GF-D8 (cell line): ENCODE measurements at regions not wholly inside any gene's neighbourhood (a gene's known extent, or its start where the extent isn't known, plus 50 kb on each side); places are given as distances from the start of the nearest gene placed in this dataset.

Experiments
- DNase-seq: peaks from one replicate; lab custom pipeline; 2025; lab: John Stamatoyannopoulos, UW

DNA sequence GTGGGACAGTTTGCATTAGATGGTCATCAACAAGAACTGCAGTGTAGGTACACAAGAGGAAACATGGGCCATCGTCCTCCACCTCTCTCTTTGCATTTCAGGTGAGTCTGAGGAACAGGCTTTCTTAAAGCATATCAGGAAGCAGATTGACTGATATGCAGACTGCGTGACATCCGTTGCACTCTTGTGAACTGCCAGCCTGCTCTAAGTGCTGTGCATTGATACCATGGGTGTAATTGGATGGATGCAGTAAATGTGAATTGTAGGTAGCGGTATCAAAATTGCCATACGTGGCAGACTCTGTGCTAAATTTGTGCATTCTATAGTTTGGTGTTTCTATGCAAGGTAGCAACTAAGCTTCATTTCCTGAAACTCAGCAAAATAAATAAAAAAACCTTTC lies 1008.3 kb downstream of the EFNB2 start:
- DNase-seq = no peak

DNA sequence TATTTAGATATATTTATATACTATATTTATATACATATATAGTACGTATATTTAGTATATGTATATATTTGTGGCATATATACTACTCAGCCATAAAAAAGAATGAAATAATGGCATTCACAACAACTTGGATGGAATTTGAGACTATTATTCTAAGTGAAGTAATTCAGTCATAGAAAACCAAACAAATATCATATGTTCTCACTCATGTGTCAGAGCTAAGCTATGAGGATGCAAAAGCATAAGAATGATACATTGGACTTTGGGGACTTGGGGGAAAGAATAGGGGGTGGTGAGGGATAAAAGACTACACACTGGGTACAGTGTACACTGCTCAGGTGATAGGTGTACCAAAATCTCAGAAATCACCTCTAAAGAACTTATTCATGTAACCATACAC lies 1015.7 kb downstream of the EFNB2 start:
- no peak for DNase-seq

DNA sequence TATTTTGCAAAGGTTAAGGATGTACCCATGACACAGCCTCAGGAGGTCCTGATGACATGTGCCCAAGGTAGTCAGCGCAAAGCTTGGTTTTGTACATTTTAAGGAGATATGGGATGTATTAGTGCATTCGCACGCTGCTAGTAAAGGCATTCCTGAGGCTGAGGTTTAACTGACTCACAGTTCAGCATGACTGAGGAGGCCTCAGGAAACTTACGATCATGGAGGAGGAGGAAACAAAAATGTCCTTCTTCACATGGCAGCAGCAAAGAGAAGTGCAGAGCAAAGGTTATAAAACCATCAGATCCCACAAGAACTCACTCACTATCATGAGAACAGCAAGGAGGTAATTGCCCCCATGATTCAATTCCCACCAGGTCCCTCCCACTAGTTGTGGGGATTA lies 1017.4 kb downstream of the EFNB2 start:
- DNase-seq = no peak

DNA sequence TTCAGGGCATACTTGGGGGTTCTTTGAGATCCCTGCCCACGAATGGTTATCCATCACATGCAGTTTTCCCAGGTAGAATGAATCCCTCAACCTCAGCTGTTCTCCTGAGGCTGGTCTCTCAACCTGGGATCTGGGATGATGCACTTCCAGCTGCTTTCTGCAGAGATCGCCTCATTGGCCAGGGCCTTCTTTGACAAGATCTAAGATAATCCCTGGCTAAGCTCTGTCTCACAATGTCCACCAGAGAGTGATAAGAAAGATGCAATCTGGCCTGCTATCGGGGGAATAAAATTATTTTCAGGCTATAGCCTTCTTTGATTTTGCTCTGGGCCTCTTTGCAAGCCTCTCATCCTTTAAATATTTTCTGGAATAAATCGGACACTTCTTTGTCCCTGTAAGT lies 1021.1 kb downstream of the EFNB2 start:
- DNase-seq = no peak

DNA sequence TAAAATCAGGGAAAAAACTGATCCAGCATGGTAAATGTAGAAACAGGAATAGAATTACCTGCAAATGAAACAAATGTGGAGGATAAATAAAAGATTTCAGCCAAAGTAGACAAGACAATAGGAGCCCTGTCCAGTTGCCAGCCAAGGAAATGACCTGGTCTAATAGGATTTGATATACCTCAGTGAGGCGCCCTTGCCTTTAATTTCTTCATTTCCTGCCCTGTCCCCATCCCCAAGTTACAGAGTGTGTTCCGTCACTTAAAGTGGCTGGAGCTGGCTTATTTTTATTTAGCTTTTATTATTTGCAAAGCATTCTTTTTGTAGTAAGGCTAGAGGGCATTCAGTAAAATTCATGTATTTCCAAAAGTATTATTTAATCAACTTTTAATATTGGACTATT lies 1022.0 kb downstream of the EFNB2 start:
- no peak for DNase-seq

DNA sequence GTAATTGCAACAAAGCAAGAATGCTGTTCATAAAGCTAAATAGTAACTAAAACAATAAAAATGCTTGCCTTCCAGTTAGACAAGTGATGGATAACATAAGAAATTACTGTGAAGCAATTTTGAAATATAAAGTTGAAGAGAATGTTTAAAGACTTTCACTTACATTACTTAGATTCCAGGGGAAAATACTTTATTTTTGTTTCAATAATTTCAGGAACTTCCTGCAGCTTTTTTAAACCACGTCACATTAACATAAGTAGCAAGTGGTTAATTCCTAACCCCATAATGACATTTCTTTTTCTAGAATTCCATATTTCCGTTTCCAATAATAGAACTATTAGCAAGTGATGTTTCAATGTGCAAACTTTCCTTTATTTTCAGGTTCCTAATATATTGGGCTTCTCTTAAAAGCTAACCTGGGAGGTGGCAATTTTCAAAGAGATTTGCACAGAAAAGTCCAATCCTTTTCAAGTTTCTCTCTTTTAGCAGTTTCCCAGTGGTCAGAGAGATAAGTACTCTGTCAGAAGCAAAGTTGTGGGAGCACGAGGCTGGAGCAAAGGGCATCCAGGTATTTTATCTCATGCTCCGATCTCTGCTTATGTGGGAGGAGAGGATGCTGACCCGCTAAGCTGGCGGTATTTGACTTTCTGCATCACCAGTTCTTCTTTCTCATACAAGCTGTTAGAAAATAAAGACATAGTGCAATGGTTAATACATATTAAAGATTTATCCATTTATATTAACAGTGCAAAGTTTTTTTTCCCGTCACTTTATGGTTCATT lies 1025.3 kb downstream of the EFNB2 start:
- no peak for DNase-seq

DNA sequence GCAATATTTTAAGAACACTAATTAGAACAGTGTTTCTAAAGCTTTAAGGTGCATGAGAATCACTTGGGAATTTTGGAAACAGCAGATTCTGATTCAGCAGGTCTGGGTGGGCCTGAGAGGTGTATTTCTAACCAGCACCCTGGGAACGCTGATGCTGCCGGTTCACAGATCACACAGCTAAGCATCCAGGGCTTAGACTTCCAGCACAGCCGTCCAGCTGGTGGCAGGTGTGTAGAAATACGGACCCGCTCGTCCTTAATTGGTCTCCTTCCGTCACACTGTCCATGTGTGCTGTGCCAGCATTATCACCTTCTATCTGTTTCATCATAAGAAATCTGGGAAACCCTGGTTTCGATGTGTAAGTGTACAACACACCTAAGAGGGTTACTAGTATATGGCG lies 1029.0 kb downstream of the EFNB2 start:
- no peak for DNase-seq

DNA sequence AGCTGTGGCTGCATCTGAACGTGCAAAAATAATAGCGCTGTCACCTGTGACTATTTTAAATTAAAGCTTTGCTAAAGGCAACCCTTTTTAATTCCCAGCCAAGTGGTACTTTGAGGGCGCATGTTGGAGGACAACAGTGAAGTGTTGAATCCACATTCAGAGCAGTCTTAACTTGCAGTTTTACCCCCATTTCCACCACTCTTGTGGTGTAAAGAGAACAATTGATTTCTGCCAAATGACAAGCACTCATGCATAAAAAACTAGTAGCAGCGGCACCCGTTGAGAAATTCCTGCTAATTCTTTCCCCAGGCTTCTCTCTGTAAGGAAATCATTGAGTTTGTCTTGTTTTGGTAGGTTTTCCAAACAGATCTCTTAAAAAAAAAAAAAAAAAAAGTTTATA lies 1033.3 kb downstream of the EFNB2 start:
- DNase-seq = no peak

DNA sequence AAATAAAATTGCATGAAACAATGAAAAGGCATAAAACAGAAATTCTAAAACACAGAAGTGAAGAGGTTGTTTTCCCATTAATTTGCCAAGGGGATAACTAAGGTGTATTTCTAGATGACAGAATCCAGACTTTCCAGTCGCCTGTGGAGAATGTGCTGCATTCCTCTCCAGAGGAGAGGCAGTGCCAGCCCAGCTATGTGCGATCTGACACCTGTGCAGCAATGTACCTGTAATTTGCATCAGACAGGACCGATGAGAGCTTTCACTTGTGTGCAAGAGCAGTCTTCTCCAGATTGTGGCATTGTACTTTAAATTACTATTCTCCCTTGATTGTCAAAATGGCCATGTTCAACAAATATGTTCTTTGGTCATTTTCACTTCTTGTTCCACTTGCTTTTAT lies 1037.9 kb downstream of the EFNB2 start:
- no peak for DNase-seq

DNA sequence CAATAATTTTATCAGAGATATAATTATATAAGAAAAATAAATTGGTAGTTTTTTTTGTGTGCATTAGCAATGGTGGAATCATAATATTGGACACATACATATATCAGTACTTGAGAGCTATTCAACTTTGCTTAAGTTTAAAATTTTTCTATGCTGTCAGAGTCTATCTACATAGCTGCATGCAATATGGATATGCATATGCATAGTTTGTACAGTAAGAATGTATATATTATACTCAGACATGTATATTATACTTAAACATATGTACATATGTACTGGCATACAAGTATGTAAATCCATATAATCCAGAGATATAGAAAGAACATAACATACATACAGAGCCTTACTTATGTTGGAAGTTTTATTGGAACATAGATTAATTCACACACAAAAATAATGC lies 1043.2 kb downstream of the EFNB2 start:
- no peak for DNase-seq

DNA sequence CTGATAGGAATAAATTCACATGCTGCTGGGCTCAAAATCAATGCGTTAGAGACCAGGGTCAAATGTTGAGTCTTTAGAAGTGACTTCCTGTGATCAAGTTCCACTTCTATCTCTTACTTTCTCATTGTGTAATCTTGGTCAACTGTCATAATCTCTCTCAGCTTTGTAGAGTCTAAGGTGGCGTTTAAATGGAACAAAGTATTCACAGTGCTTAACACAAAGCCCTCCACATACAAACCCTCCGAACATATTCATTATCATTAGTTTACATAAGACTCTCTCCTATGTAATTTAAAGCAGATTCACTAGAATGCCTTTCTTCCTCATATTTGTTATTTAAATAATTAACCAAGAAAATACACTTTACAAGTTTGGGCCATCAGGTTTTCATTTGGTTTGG lies 1044.1 kb downstream of the EFNB2 start:
- DNase-seq = no peak

DNA sequence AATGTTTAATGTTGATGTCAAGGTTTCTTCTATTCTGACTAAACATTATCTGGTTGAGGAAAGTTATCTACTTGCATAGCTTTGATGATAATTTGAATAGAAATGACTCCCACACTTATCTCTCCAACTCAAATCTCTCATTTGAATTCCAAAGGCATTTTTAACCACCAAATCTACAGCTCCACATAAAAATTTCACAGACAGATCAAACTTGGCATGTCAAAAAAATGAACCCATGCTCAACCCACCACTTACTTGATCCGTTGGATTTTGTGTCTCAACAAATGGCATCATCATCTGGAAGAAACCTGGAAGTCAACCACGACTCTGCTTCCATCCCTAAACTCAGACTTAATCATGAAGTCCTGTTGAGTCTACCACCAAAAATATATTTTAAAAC lies 1050.4 kb downstream of the EFNB2 start:
- no peak for DNase-seq

DNA sequence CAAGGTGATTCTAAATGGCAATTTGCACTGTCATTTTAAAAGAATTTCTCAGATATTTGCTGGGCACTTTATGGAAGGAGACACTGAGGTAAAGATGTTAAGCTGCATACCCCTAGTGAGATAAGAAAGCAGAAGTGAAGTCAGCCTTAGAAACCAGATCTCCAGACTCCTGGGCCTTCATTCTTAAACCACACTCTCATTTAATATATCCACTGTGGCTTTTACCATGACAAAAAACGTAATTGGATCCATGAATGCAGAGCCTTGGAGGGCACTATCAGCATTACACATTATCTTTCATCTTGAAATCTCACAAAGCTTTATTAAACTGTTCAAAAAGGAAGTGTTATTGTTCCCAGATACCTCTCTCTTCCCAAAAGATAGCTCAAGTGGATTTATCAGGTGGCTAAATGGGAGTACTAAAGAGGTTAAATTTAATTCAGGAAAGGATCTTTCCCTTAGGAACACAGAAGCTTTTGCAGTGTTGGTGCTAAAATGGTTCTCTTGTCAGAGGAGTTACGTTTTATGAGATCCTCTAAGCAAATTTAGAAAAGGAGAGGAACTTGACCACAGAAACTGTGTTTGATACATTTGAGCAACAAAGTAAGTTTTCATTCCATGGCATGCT lies 1060.4 kb downstream of the EFNB2 start:
- no peak for DNase-seq

DNA sequence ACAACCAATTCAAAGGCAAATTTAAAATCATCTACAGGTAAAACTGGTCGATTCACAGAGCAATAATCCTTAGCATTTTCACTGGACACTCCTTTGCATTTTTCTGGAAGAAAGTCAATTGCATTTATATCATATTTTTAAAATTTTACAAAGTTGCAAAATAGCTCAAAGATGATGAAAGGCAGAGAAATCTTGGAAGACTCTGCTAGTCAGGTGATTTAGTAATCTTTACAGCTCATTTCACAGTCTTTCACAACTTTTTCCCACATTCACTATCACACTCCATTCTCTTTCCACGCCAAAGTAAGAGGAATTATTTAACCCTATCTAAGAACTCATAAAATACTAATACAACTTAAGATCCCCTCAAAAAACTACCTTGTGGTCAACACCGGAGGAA lies 1063.8 kb downstream of the EFNB2 start:
- no peak for DNase-seq

DNA sequence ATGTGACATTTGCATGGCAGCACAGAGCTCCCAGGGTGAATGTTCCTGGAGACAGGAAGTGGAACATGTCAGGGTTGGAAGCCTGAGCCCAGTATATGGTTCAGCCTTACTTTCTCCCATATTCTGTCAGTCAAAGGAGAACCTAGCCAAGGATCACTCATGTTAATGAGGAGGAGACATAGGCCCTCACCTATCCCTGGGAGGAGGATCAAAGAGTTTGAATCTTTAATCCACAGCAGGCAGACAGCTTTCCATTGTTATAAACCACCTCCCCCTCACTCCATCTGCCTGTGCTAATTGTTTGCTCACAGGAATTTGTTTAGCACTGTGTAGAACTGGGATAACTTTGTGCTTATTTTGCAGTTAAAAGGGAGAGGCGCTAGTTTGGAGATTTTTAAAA lies 1069.1 kb downstream of the EFNB2 start:
- DNase-seq = no peak

DNA sequence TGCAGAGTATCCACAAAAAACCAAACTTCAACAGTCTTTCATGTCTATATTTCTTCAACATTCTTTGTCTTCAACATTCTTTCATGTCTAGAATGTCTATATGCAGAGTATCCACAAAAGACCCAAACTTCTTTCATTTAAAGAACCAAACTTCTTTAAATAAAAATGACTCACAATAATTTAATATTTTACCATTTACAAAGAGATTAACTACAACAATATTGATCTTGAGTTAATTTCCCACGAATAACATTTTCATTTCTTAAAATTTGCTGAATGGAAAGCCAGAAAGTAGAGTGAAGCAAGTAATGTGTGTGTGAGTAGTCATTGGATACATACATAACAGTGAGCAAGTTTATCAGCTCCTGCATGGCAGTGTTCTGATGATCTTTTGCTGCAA lies 1069.7 kb downstream of the EFNB2 start, which contains the start of gene DAOA:
Gene DAOA, plus strand, starts transcription at position 301 of the 400 bp plus-strand sequence.
- no peak for DNase-seq

DNA sequence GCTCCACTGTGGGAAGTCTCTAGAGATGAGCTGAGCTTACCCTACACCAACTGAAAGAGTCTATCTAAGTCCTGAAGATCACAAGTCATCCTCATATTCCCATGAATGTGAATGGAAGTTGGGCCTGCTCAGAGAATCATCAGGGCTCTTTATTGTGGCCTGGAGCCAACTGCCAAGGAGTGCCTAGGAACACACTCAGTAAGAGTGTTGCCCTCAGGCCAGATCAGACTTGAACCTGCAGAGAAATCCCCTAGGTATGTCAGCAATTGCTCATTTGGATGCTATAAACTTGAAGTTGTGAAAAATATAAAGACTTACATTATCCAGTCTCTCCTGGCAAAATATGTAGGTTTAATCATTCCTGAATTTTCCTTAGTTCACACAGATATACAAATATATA lies 1070.2 kb downstream of the EFNB2 start:
- DNase-seq = no peak

DNA sequence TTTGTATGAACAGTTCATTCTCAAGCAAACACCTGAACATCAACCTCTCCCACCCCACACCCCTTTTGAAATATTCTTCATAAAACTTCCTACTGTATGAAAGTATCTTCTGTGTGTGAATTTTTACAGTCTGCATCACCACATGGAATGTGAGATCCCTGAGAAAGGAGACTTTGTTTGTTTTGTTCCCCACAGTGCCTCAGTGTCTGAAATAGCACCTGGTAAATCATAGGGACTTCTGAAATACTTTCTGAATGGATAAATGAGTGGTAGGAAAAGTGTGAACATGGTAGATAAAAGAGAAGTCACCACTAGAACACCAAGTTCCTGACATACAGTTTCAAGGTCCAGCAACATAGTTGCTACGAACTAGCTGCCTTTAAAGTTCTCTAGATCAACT lies 1071.2 kb downstream of the EFNB2 start:
- DNase-seq = no peak

DNA sequence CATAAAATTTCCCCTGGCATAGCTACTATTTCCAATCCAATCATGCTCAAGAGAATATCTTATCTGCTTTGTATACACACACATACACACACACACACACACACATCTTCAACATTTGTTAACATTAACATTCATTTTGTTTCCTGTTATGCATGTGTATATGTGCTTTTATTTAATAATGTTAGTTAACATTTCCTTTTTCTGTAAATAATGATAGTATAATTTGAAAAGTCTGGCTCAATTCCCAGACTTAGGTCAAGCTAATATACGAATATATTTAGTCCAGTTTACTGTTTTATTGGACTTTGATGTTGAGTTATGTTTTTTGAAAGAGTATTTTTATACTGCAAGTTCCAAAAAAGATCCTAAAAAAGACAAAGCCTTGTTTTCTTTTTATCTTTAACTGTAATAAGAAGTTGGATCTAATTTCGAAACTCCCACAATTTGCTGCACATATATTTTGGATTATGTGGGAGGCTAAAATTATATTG lies 1072.4 kb downstream of the EFNB2 start:
- no peak for DNase-seq

DNA sequence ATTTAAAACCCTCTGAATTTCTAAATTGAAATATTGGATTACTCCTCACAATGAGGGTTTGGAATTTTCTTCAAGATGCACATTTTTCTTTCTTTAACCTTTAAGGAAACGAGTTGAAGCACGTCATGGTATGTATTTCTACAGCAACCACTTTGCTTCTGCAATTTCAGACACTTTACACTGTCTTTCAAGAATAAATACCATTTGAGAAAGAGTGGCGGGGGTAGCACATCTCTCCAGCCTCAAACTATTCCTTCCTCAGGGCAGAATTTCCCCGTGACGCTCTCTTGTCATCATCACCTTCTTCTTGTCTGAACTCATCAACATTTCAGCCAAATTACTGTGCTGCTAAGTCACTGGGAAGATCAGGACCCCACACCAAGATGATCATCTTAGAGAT lies 1073.4 kb downstream of the EFNB2 start:
- no peak for DNase-seq

DNA sequence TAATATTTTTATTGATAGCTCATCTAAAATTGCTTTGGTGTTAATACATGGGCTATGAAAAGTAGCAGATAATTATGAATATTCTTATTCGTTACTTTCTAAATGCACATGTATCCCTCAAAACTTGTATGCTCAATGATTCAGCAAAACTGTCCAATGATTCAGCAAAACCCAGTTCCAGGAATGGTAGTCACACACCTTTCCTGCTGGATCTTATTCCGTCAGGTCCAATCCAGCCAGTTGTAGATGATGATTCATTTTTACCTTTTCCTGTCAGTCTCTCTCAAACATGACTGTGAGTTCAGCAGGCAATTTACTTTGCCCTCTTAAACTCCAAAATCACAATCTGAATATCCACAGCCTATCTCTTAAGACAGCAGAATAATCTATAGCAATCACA lies 1082.6 kb downstream of the EFNB2 start:
- no peak for DNase-seq

DNA sequence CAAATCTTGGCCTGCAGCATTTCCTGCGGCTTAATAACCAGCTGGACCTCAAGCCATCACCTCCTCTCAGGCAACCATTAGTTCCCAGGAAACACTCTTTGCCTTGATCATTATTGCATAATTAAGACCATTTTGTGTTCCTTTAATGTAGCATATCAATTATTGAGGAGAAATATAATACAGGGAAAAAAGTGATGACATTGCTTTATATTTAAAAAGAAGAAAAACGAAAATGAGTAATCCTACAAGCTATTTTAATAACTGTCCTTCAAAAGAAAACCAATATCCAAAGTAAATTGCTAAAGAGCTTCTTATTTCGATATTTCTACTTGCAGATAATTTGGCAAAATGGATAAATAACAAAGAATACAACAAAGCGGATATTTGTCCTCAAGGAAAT lies 1084.7 kb downstream of the EFNB2 start:
- DNase-seq = no peak

DNA sequence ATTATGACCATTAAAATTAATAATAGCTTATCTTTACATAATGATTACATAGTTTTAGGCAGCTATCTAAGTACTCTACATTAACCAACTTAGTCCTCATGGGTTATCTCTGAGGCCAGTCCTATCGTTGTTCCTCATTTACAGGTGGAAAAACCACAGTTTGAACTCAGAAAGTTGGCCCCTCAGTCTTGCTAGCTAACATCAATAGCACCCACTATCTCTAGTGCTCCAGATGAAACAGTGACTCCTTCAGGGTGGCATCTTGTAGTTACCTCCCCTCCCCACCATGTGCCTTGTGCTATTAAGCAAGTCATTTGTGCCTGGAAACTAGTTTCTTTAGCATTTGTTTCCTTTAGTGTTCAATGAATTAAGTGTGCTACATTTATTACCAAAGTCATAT lies 1086.7 kb downstream of the EFNB2 start:
- no peak for DNase-seq

DNA sequence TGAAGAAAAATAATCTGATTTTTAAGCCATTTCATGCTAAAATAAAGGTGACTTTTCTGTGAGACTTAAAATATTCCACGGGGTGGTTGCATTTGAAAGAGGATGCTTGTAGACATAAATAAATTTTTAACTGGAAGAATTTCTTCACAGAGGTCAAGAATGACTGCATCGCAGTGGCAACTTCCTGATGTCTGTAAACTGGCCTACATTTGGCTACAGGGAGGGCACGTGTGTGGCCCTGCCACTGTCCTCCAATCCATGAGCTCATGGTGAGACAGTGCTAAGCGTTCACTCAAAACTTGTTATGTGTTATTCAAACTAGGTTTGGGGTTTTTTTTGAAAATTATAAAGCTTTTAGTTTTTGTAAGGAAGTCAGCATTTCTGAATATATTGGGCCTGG lies 1089.3 kb downstream of the EFNB2 start:
- DNase-seq = no peak
